ENCODE measurements at regions not wholly inside any gene's neighbourhood (a gene's known extent, or its start where the extent isn't known, plus 50 kb on each side); places are given as distances from the start of the nearest gene placed in this dataset.

DNA sequence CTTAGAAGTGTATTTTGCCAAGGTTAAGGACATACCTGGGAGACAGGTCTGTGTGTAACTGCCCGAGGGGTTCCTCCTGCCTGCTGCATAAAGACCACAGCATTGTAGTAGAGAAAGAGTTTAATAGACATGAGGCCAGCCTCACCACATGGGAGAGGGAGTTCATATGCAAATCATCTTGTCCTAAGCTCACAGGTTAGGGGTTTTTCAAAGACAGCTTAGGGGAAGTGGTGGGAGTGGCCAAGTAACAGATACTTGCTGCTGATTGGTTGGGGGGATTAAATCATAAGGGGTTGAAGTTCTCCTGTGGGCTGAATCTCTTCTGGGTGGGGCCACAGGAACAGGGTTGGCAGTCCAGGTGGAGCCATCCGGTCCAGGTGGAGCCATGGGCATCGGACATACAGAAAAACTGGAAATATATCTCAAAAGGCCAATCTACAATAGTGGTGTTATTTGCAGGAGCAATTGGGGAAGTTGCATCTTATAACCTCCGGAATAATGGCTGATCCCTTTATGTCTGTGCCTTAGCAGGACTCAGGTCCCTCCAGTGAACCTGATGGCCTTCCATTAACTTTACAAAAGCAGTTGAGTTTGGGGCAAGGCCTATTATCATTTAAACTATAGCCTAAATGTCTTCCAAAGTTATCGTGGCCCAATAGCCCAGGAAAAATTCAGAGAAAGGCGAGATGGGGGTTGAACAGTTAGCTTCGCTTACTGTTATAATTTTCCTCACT, 86.0 kb upstream of the MFGE8 start:
- DNase-seq (ENCODE audit: low read depth in 1 of 2, low spot score in 2 of 2): peak in 1 of 2 experiments; percentile 77
- 12% methylated on average over 7 of the region's 7 CpGs; no CpG with 5 or more reads in 1 of the 2 experiments for WGBS, 2 experiments (ENCODE audit: extremely low coverage in 1 of 2, insufficient coverage in 1 of 2, insufficient read length in 1 of 2, insufficient replicate concordance in 2 of 2, low coverage in 1 of 2, low lambda C conversion rate in 2 of 2, missing lambda C conversion rate in 1 of 2)
- Histone ChIP-seq H2BK15ac (ENCODE audit: low read length) (no peak overlapping the region), H3K9ac (replicated peaks in 1 of 4; ENCODE audit: extremely low read depth in 1 of 4, low read depth in 3 of 4, low read length in 3 of 4) (no peak overlapping the region; a peak in 1 of 7 replicates), H3K4ac (replicated peaks; ENCODE audit: insufficient read length, low read depth, low read length) (peak overlapping the region; percentile 40), H4K8ac (ENCODE audit: extremely low read depth, insufficient read depth, low read length) (no peak overlapping the region), H3K36me3 (ENCODE audit: control insufficient read depth in 2 of 4, insufficient read depth in 4 of 4, low read length in 3 of 4) (no peaks in the 10 kb centered on the region), H3K79me2 (ENCODE audit: control insufficient read depth in 1 of 2, insufficient read depth in 2 of 2, low read length in 2 of 2) (peaks cover 0 to 8% of the 10 kb centered on the region in 2 experiments; a peak in 1 of 4 replicates), H3K14ac (ENCODE audit: insufficient read length) (no peak overlapping the region), H2BK12ac (ENCODE audit: low read depth, low read length) (peak overlapping the region; percentile 64), H3K9me3 (ENCODE audit: insufficient read depth in 2 of 2, low read depth in 1 of 2, low read length in 1 of 2) (no peaks in the 10 kb centered on the region), H3K56ac (replicated peaks; ENCODE audit: insufficient read length, low read depth, low read length) (peak overlapping the region; percentile 78), H4K91ac (replicated peaks; ENCODE audit: insufficient read length, low read length) (peak overlapping the region; percentile 83), H3K79me1 (ENCODE audit: low read depth, low read length) (no peaks in the 10 kb centered on the region), H4K20me1 (replicated peaks in 1 of 2; ENCODE audit: control insufficient read depth in 1 of 2, insufficient read depth in 2 of 2, low read length in 2 of 2) (no peaks in the 10 kb centered on the region), H3K27ac (ENCODE audit: low read depth, low read length) (peak overlapping the region; percentile 19; the same call in 1 of the 2 replicates), H3K18ac (ENCODE audit: extremely low read depth, low read length) (peak overlapping the region; percentile 62), H2AK5ac (ENCODE audit: low read depth, low read length) (no peak overlapping the region), H3K23ac (ENCODE audit: insufficient read length) (no peak overlapping the region), H3K27me3 (replicated peaks in 1 of 4; ENCODE audit: control insufficient read depth in 3 of 4, extremely low read depth in 1 of 4, insufficient read depth in 3 of 4, low read length in 3 of 4) (no peaks in the 10 kb centered on the region), H2BK5ac (ENCODE audit: low read depth, low read length) (peak overlapping the region; percentile 89), H3K4me1 (replicated peaks in 1 of 4; ENCODE audit: control insufficient read depth in 3 of 4, insufficient read depth in 4 of 4, low read length in 3 of 4) (peaks cover 24 to 50% (median 41%) of the 10 kb centered on the region in 4 experiments), H3K4me2 (ENCODE audit: insufficient read depth in 1 of 2, low read depth in 2 of 2, low read length in 2 of 2) (peak overlapping the region; percentile 47 to 70), H2AFZ (ENCODE audit: low read length) (no peak overlapping the region), H2BK20ac (ENCODE audit: low read length) (peak overlapping the region; percentile 89), H2BK120ac (replicated peaks; ENCODE audit: low read depth, low read length) (peak overlapping the region; percentile 87), H3K23me2 (ENCODE audit: low read depth, low read length) (peaks cover 3% of the 10 kb centered on the region; the same call in 1 of the 2 replicates), H3K4me3 (ENCODE audit: extremely low read depth in 1 of 4, insufficient read depth in 2 of 4, low read depth in 3 of 4, low read length in 4 of 4) (peak overlapping the region in 2 of 4 experiments; percentile 3 to 47; a peak in 4 of 8 replicates), H4K5ac (ENCODE audit: insufficient read length, low read depth, low read length) (no peak overlapping the region)
- ChIA-PET CTCF (ENCODE audit: partially characterized antibody) (interaction anchor here (0.7 to 3.3 kb wide), 10 partner anchors 10 to 98 kb away, joined by 3 to 20 read pairs (median 4); no protein-coding TSS in a partner anchor), POLR2A (ENCODE audit: partially characterized antibody) (interaction anchor here (0.6 to 16.3 kb wide), 16 partner anchors 9 to 343 kb away, joined by 3 to 607 read pairs (median 3); partner anchors contain the start of genes HAPLN3 and MFGE8)
- peak; percentile 99 for FAIRE-seq
- TF ChIP-seq BCL11A (IDR thresholded peaks at IDR 0.05; ENCODE audit: low read depth in 2 of 2, low read length in 2 of 2) (no peak), ZNF274 (IDR thresholded peaks at IDR 0.05; ENCODE audit: borderline replicate concordance, extremely low read depth, low read length) (no peak), POLR2AphosphoS5 (IDR thresholded peaks at IDR 0.05; ENCODE audit: low read depth, low read length) (peak; percentile 91), SIRT6 (IDR thresholded peaks at IDR 0.05; ENCODE audit: low read length) (no peak), SP1 (IDR thresholded peaks at IDR 0.05; ENCODE audit: low read depth, low read length) (0 out of 2 replicates have a peak, but pooled peaks have one; percentile 43), BACH1 (IDR thresholded peaks at IDR 0.05; ENCODE audit: low read length) (no peak), CBX8 (IDR thresholded peaks at IDR 0.05; ENCODE audit: borderline replicate concordance, low read depth, low read length) (no peak), TAF1 (IDR thresholded peaks at IDR 0.05; ENCODE audit: low read depth, low read length) (peak; percentile 60)
- TF ChIP-seq, protein P1, sequence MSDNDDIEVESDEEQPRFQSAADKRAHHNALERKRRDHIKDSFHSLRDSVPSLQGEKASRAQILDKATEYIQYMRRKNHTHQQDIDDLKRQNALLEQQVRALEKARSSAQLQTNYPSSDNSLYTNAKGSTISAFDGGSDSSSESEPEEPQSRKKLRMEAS (IDR thresholded peaks at IDR 0.05): peak; percentile 69
- TF ChIP-seq, protein P2, sequence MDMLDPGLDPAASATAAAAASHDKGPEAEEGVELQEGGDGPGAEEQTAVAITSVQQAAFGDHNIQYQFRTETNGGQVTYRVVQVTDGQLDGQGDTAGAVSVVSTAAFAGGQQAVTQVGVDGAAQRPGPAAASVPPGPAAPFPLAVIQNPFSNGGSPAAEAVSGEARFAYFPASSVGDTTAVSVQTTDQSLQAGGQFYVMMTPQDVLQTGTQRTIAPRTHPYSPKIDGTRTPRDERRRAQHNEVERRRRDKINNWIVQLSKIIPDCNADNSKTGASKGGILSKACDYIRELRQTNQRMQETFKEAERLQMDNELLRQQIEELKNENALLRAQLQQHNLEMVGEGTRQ (IDR thresholded peaks at IDR 0.05; ENCODE audit: low read length): peak; percentile 12; the same call in 1 of the 2 replicates
- TF ChIP-seq, protein P3, sequence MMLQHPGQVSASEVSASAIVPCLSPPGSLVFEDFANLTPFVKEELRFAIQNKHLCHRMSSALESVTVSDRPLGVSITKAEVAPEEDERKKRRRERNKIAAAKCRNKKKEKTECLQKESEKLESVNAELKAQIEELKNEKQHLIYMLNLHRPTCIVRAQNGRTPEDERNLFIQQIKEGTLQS (IDR thresholded peaks at IDR 0.05; ENCODE audit: insufficient read depth, low read depth, low read length): no peak

Measured in H1 (cell line).